SK-N-MC (cell line): ENCODE measurements at regions not wholly inside any gene's neighbourhood (a gene's known extent, or its start where the extent isn't known, plus 50 kb on each side); places are given as distances from the start of the nearest gene placed in this dataset.

Experiments used
- DNase-seq: peaks from one replicate; pipeline ENCODE4 v3.0.0-alpha.2; 2011; ENCODE audit warnings: low read depth, low spot score
- H3K27ac ChIP-seq: fragments of 200-600 bp; sonication (generic); 2 replicates; pipeline ENCODE4 v1.5.1; 2016; ENCODE audit warnings: mixed run types
- H3K36me3 ChIP-seq: fragments of 200-600 bp; sonication (generic); 2 replicates; pipeline ENCODE4 v1.6.1; 2017; ENCODE audit warnings: antibody characterized with exemption, low read length, mixed read lengths; ENCODE audit not compliant: insufficient read depth
- H3K4me3 ChIP-seq: fragments of 200-600 bp; sonication (generic); 2 replicates; pipeline ENCODE4 v1.5.1; 2016
- H3K9ac ChIP-seq: fragments of 200-600 bp; sonication (generic); 2 replicates; pipeline ENCODE4 v1.8.0; 2017; ENCODE audit warnings: mixed run types, mixed read lengths; ENCODE audit not compliant: insufficient read length
- H3K9me3 ChIP-seq: fragments of 200-600 bp; sonication (generic); 2 replicates; pipeline ENCODE4 v1.6.1; 2017; ENCODE audit warnings: low read depth, mild to moderate bottlenecking, antibody characterized with exemption, low read length, moderate library complexity, mixed read lengths
- EZH2 ChIP-seq: fragments of 200-600 bp; sonication (generic); IDR thresholded peaks from one replicate; pipeline ENCODE4 v1.6.1; 2017; ENCODE audit warnings: antibody characterized with exemption
- FOXP2 ChIP-seq: optimal IDR thresholded peaks from 2 replicates; pipeline ENCODE3; 2011; ENCODE audit warnings: mild to moderate bottlenecking, moderate library complexity; ENCODE audit not compliant: insufficient read depth; ENCODE audit errors: extremely low read length, control extremely low read depth
- POLR2AphosphoS5 ChIP-seq: IDR thresholded peaks from 2 replicates; pipeline ENCODE4 v1.6.1; 2012; ENCODE audit warnings: mild to moderate bottlenecking, low read depth, low read length, borderline replicate concordance

GRCh38 chr14:99100497-99101270 is 171.3 kb downstream of the BCL11B start:
- H3K9me3 ChIP-seq: no peaks in the 10 kb centered on the region
- DNase-seq: no peak
- no peak overlapping the region for H3K9ac ChIP-seq
- TF ChIP-seq POLR2AphosphoS5 (no peak), FOXP2 (no peak), EZH2 (no peak)
- no peak overlapping the region for H3K4me3 ChIP-seq
- H3K36me3 ChIP-seq: no peaks in the 10 kb centered on the region
- H3K27ac ChIP-seq: no peak overlapping the region

- no peak for TF ChIP-seq FOXP2
- TF ChIP-seq EZH2: no peak
- TF ChIP-seq POLR2AphosphoS5: no peak
- no peak overlapping the region for H3K27ac ChIP-seq
- DNase-seq: no peak
Observed at GRCh38 chr14:99101855-99102461, 170.0 kb downstream of the BCL11B start.

GRCh38 chr14:99116741-99117295 is 155.2 kb downstream of the BCL11B start:
- Histone ChIP-seq H3K36me3 (no peaks in the 10 kb centered on the region), H3K4me3 (no peak overlapping the region), H3K9me3 (no peaks in the 10 kb centered on the region), H3K27ac (no peak overlapping the region), H3K9ac (no peak overlapping the region)
- no peak for DNase-seq
- TF ChIP-seq POLR2AphosphoS5: no peak
- no peak for TF ChIP-seq EZH2
- TF ChIP-seq FOXP2: no peak

More at GRCh38 chr14:99101855-99102461, 170.0 kb downstream of the BCL11B start:
- no peak overlapping the region for H3K9ac ChIP-seq
- no peaks in the 10 kb centered on the region for H3K36me3 ChIP-seq
- no peaks in the 10 kb centered on the region for H3K9me3 ChIP-seq
- no peak overlapping the region for H3K4me3 ChIP-seq

GRCh38 chr14:99117671-99118045 is 154.3 kb downstream of the BCL11B start:
- H3K4me3 ChIP-seq: no peak overlapping the region
- TF ChIP-seq POLR2AphosphoS5: no peak
- no peak for TF ChIP-seq FOXP2
- TF ChIP-seq EZH2: no peak

GRCh38 chr14:99118046-99118721 is 153.8 kb downstream of the BCL11B start:
- DNase-seq: no peak
- H3K36me3 ChIP-seq: no peaks in the 10 kb centered on the region
- no peaks in the 10 kb centered on the region for H3K9me3 ChIP-seq
- no peak for TF ChIP-seq POLR2AphosphoS5
- no peak for TF ChIP-seq EZH2
- TF ChIP-seq FOXP2: no peak
- no peak overlapping the region for H3K9ac ChIP-seq
- no peak overlapping the region for H3K27ac ChIP-seq
- no peak overlapping the region for H3K4me3 ChIP-seq

More at GRCh38 chr14:99117671-99118045, 154.3 kb downstream of the BCL11B start:
- DNase-seq: no peak
- no peak overlapping the region for H3K9ac ChIP-seq
- H3K36me3 ChIP-seq: no peaks in the 10 kb centered on the region
- no peak overlapping the region for H3K27ac ChIP-seq
- no peaks in the 10 kb centered on the region for H3K9me3 ChIP-seq

- Histone ChIP-seq H3K27ac (no peak overlapping the region), H3K4me3 (no peak overlapping the region), H3K9ac (no peak overlapping the region), H3K36me3 (no peaks in the 10 kb centered on the region), H3K9me3 (no peaks in the 10 kb centered on the region)
- DNase-seq: no peak
- no peak for TF ChIP-seq POLR2AphosphoS5
- TF ChIP-seq EZH2: no peak
- TF ChIP-seq FOXP2: no peak
Observed at GRCh38 chr14:99118946-99119345, 153.1 kb downstream of the BCL11B start.
